ENCODE measurements at regions not wholly inside any gene's neighbourhood (a gene's known extent, or its start where the extent isn't known, plus 50 kb on each side); places are given as distances from the start of the nearest gene placed in this dataset.

DNA sequence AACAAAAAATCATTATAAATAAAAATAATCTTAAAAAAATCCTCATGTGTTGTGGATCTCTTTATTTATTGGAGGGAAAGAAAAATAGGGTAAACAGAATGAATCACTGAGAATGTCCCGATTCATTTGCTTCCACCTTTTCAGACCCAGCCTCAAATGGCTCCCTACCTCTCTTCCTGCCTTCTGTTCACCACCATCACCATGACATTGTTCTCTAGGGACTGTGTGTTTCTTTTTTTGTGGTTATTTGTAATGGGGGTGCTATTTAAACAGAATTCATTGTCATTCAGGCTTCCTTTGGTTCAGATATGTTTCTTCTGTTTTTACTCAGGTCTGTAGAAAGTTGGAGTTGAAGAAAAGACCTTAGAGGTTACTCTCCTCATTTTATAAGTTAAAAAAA lies 198.2 kb downstream of the KIF4B start:
- no peaks in the 10 kb centered on the region for H3K9me3 ChIP-seq
- no peaks in the 10 kb centered on the region for H3K36me3 ChIP-seq
- intact Hi-C loops (cut with DNase I) = no loop called here
- no peak for ATAC-seq
- DNase-seq = no peak
- no peaks in the 10 kb centered on the region for H3K4me1 ChIP-seq
- H3K27ac ChIP-seq = no peak overlapping the region
- TF ChIP-seq, protein P1, sequence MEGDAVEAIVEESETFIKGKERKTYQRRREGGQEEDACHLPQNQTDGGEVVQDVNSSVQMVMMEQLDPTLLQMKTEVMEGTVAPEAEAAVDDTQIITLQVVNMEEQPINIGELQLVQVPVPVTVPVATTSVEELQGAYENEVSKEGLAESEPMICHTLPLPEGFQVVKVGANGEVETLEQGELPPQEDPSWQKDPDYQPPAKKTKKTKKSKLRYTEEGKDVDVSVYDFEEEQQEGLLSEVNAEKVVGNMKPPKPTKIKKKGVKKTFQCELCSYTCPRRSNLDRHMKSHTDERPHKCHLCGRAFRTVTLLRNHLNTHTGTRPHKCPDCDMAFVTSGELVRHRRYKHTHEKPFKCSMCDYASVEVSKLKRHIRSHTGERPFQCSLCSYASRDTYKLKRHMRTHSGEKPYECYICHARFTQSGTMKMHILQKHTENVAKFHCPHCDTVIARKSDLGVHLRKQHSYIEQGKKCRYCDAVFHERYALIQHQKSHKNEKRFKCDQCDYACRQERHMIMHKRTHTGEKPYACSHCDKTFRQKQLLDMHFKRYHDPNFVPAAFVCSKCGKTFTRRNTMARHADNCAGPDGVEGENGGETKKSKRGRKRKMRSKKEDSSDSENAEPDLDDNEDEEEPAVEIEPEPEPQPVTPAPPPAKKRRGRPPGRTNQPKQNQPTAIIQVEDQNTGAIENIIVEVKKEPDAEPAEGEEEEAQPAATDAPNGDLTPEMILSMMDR (IDR thresholded peaks at IDR 0.05) = no peak
- no peaks in the 10 kb centered on the region for H3K27me3 ChIP-seq
- no peak overlapping the region for H3K4me3 ChIP-seq

DNA sequence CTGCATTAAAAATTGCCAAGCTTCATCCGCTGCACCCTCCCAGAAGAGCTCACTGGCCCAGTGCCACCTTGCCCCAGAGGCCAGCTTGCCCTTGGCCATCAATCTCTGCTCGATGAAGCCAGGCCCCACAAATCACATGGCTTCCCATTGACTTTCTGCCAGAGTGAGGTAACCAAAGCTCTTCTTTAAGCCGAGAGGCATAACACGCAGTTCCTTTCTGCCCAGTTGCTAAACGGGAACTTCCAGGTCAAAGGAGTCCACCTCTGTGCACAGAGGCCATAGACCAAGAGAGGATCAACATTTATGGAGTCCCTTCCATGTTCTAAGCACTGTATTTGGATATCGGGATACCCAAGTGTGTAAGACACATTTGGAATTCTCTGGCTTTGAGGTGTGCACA lies 208.8 kb downstream of the KIF4B start:
- no peak for ATAC-seq
- Histone ChIP-seq H3K27ac (no peak overlapping the region), H3K9me3 (no peaks in the 10 kb centered on the region)

DNA sequence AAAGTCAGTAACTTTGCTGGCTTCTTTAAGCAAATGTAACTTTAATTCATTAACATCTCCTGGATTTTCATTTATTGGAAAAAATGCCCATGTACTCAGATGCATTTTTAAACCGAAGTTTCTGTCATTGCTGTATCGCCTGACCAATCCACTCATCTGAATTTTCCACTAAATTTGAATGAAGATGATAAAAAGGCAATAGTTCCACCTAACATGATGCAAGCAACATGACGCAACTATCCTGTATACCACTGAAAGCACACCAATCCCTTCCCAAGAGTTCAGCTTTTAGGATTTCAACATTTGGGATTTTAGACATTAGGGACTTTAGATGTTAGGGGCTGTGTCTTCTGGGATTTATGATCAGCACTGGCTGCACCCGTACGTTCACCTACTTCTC lies 215.6 kb downstream of the KIF4B start:
- TF ChIP-seq, protein P1 (IDR thresholded peaks at IDR 0.05) = no peak
- H3K9me3 ChIP-seq = no peaks in the 10 kb centered on the region
- no peaks in the 10 kb centered on the region for H3K4me1 ChIP-seq
- no peak for ATAC-seq
- H3K27me3 ChIP-seq = no peaks in the 10 kb centered on the region
- intact Hi-C loops (cut with DNase I) = no loop called here
- no peak for DNase-seq
- no peak overlapping the region for H3K4me3 ChIP-seq
- no peaks in the 10 kb centered on the region for H3K36me3 ChIP-seq
- no peak overlapping the region for H3K27ac ChIP-seq

More for the DNA sequence above, 208.8 kb downstream of the KIF4B start:
- TF ChIP-seq, protein P1 (IDR thresholded peaks at IDR 0.05) = no peak
- intact Hi-C loops (cut with DNase I) = no loop called here
- H3K27me3 ChIP-seq = no peaks in the 10 kb centered on the region
- no peaks in the 10 kb centered on the region for H3K36me3 ChIP-seq
- no peaks in the 10 kb centered on the region for H3K4me1 ChIP-seq
- H3K4me3 ChIP-seq = no peak overlapping the region
- no peak for DNase-seq

DNA sequence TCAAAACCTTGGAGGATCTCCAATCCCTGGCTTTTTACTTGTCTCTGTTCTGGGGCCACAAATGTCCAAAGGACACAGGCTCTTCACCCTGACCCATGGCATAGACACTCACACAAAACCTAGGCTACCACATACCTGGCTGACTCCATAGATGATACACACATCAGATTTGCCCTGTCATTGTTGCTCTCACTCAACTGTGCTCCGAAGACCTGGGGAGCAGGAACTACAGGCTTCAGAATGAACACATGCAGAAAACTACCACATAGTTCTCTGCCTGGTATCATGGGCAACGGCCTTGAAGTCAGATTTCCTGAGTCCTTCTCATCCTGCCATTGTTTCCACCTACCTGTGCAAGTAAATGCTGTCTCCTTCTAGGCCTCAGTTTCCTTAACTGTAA lies 226.2 kb downstream of the KIF4B start:
- TF ChIP-seq, protein P1 (IDR thresholded peaks at IDR 0.05) = no peak
- ATAC-seq (no peak), DNase-seq (no peak)
- no peaks in the 10 kb centered on the region for H3K4me1 ChIP-seq
- H3K27me3 ChIP-seq = no peaks in the 10 kb centered on the region
- intact Hi-C loops (cut with DNase I) = no loop called here
- no peaks in the 10 kb centered on the region for H3K36me3 ChIP-seq
- H3K27ac ChIP-seq = no peak overlapping the region
- peaks cover 7% of the 10 kb centered on the region for H3K9me3 ChIP-seq
- no peak overlapping the region for H3K4me3 ChIP-seq

DNA sequence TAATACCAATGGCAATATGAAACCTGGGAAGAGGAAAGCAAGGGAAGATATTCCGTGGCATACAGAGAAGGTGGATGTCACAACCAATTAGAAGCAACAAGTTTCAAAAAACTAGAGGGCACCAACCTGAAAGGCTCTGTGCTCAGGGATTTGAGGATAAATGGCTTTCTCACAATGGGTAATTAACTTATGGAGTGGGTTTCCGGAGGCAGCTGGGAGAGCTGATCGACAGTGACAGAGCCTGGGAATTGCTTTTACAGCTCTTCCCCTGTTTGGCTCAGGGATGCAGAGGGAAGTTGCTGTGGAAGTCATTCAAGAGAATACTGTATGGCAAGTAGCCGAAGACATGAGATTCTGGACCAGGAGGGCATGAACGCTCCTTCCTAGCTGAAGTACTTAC lies 237.0 kb downstream of the KIF4B start:
- DNase-seq (no peak), ATAC-seq (no peak)
- no peaks in the 10 kb centered on the region for H3K36me3 ChIP-seq
- H3K27ac ChIP-seq = no peak overlapping the region
- intact Hi-C loops (cut with DNase I) = no loop called here
- H3K4me3 ChIP-seq = no peak overlapping the region
- no peaks in the 10 kb centered on the region for H3K9me3 ChIP-seq
- H3K4me1 ChIP-seq = no peaks in the 10 kb centered on the region
- TF ChIP-seq, protein P1 (IDR thresholded peaks at IDR 0.05) = no peak
- H3K27me3 ChIP-seq = no peaks in the 10 kb centered on the region

DNA sequence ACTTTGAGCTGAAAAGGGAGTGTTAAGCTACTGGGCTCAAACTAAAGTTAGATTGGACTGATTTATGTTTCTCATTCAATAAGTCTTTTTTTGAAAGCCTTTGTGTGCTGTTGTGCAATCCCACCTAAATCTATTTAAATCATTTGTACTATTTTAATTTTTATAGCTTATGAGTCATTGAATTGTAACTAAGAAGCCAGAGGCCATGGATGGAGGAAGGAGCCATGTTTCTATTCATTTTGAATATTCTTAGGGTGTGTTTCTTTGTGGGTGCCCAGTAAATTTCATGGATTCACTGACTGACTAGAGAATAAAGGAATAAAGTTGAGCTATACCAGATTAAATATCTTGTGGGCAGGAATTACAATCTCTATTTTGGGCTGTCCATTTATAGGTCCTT lies 238.5 kb downstream of the KIF4B start:
- no peak for ATAC-seq

More for the DNA sequence above, 238.5 kb downstream of the KIF4B start:
- Histone ChIP-seq H3K4me3 (no peak overlapping the region), H3K36me3 (no peaks in the 10 kb centered on the region), H3K9me3 (no peaks in the 10 kb centered on the region), H3K27ac (no peak overlapping the region), H3K27me3 (no peaks in the 10 kb centered on the region), H3K4me1 (no peaks in the 10 kb centered on the region)
- no peak for DNase-seq
- intact Hi-C loops (cut with DNase I) = no loop called here
- TF ChIP-seq, protein P1 (IDR thresholded peaks at IDR 0.05) = no peak
